GM06990 (cell line): ENCODE measurements at regions not wholly inside any gene's neighbourhood (a gene's known extent, or its start where the extent isn't known, plus 50 kb on each side); places are given as distances from the start of the nearest gene placed in this dataset.

Source experiments
- DNase-seq: peaks from one replicate; pipeline ENCODE4 v3.0.0-alpha.2; 2011; ENCODE audit not compliant: insufficient read length; ENCODE audit errors: extremely low read depth
- H3K27me3 ChIP-seq: replicated peaks from 2 replicates; pipeline ENCODE4 v1.6.0; 2011; ENCODE audit warnings: low read length; ENCODE audit not compliant: control insufficient read depth, insufficient read depth
- H3K36me3 ChIP-seq: 2 replicates; pipeline ENCODE4 v1.5.1; 2011; ENCODE audit warnings: low read length; ENCODE audit not compliant: control insufficient read depth, insufficient read depth
- H3K4me3 ChIP-seq: replicated peaks from 2 replicates; pipeline ENCODE4 v1.5.1; 2011; ENCODE audit warnings: low read depth, mild to moderate bottlenecking, control low read depth, low read length
- TF ChIP-seq, protein P1 (sequence below): IDR thresholded peaks from 2 replicates; pipeline ENCODE4 v1.5.1; 2011; ENCODE audit warnings: low read length, control low read depth, mild to moderate bottlenecking, inconsistent platforms; ENCODE audit not compliant: insufficient read depth, poor library complexity, severe bottlenecking

DNA sequence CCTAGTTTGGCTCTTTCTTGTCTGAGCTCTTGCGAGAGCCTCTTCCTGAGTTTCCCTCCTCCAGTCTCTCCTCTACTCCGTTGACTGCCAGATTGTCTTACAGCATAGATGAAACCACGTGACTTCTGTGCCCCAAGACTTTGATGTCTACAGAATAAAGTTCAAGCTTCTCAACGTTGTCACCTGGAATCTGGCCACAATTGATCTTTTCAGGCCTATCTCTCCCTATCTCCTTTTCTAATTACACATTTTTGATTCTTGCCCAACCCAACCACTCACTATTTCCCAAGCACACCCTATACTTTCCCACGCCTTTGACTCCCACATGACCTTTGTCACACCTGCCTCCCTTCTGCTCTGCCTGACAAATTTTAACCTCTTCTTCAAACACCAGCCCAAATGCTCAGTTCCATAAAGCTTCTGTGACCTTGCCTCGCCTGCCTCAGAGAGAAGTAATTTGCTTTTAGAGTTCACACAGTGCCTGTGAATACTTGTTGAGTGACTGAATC lies 52.4 kb upstream of the PMFBP1 start:
- TF ChIP-seq, protein P1, sequence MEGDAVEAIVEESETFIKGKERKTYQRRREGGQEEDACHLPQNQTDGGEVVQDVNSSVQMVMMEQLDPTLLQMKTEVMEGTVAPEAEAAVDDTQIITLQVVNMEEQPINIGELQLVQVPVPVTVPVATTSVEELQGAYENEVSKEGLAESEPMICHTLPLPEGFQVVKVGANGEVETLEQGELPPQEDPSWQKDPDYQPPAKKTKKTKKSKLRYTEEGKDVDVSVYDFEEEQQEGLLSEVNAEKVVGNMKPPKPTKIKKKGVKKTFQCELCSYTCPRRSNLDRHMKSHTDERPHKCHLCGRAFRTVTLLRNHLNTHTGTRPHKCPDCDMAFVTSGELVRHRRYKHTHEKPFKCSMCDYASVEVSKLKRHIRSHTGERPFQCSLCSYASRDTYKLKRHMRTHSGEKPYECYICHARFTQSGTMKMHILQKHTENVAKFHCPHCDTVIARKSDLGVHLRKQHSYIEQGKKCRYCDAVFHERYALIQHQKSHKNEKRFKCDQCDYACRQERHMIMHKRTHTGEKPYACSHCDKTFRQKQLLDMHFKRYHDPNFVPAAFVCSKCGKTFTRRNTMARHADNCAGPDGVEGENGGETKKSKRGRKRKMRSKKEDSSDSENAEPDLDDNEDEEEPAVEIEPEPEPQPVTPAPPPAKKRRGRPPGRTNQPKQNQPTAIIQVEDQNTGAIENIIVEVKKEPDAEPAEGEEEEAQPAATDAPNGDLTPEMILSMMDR: no peak
- H3K36me3 ChIP-seq: no peaks in the 10 kb centered on the region
- H3K4me3 ChIP-seq: no peak overlapping the region
- H3K27me3 ChIP-seq: no peaks in the 10 kb centered on the region
- DNase-seq: no peak

DNA sequence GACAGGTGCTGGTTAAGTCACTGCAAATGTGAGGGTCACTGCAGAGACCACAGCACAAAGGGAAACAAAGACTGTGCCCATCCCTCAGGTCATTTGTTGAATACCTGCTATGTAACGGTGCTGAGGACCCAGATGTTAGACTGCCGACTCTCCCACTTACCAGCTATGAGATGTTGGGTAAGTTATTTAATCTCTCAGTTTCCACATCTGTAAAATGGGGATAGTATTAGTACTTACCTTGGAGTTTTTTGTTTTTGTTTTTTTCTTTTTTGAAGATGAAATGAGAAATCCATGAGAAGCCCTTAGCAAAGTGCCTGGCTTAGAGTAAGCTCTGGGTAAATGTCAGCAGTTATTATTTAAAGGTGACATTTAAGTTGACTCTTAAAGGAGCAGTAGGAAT lies 50.5 kb upstream of the PMFBP1 start:
- no peak overlapping the region for H3K4me3 ChIP-seq
- H3K36me3 ChIP-seq: no peaks in the 10 kb centered on the region
- TF ChIP-seq, protein P1: no peak
- no peak for DNase-seq
- H3K27me3 ChIP-seq: no peaks in the 10 kb centered on the region
